ENCODE measurements at regions not wholly inside any gene's neighbourhood (a gene's known extent, or its start where the extent isn't known, plus 50 kb on each side); places are given as distances from the start of the nearest gene placed in this dataset.

DNA sequence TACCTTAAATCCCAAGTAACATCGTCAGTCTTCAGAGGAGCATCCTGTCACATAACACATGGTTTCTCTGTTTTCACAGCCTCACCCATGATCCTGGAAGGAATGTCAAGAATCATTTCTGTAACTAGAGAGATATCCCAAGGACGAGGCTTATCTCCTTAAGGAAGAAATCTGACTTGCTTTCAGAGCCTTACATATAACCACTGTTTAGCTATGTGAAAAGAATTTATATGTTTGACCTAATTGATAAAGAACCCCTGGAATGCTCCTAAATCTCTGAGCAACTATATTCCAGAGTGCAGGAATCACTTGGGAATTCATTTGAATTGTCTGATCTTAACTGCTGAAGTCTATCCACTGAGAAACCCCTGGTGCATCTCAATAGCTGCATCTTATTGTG lies 243.1 kb downstream of the ALDH8A1 start:
- no peak for DNase-seq

DNA sequence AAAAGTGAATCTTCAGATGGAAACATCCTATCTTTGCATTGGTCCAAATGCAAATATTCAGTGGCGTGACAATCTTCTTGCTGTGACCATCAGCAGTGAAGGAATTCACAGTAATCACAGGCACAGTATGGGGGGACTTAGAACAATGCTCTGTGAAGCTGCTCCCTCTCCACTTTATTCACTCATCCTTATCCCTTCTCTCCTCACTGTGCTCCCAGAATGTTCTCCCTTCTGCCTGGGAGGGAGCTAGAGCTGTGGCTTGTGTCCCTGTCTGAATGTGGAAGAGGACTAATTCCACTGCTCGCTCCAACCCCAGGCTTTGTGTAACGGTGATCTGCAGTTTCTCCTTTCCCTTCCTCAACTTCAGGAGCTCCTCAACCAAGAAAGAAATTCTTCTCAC lies 243.7 kb downstream of the ALDH8A1 start:
- no peak for DNase-seq

GRCh38 chr6:134703206-134703605 lies 246.7 kb downstream of the ALDH8A1 start:
- DNase-seq = no peak

DNA sequence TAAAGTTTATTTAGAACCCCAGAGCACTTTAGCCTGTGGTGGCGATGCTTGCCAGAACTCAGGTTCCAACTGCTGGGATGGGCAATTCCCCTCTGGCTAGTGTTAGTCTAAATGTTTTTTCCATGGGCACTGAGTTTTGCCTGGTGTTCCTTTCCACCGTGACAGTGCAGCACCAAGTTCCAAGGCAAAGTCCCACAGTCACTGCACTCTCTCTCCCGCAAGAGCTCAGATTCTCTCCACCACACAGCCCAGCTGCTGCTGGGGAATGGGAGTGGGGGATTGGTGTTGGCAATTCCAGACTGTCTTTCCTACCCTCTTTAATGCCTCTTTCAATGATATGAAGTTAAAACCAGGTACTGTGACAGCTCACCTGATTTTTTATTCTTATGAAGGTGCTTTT lies 247.6 kb downstream of the ALDH8A1 start:
- DNase-seq = no peak

- DNase-seq = no peak
Measured at GRCh38 chr6:134701301-134701700, 248.6 kb downstream of the ALDH8A1 start.

GRCh38 chr6:134698228-134698627 lies 251.7 kb downstream of the ALDH8A1 start:
- no peak for DNase-seq

- no peak for DNase-seq
Measured at GRCh38 chr6:134692008-134692407, 257.9 kb downstream of the ALDH8A1 start.

DNA sequence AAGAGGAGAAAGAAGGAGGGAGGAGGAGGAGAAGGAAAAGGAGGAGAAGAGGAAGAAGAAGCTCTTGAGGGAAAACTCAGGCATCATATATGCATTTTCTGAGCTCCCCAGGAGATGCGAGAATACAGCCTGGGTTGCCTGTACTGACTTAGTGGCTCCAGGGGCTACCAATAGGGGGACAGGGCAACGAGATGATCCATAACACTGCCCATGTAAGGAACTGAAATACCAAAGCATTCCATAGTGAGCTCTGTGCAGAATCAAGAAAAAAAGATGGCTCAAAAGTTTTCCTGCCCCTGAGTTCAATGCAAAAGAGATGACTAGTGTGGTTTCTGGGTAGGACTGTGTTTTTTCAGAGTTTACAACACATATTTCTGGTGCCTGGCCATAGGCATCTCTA lies 258.7 kb downstream of the ALDH8A1 start:
- DNase-seq = no peak

DNA sequence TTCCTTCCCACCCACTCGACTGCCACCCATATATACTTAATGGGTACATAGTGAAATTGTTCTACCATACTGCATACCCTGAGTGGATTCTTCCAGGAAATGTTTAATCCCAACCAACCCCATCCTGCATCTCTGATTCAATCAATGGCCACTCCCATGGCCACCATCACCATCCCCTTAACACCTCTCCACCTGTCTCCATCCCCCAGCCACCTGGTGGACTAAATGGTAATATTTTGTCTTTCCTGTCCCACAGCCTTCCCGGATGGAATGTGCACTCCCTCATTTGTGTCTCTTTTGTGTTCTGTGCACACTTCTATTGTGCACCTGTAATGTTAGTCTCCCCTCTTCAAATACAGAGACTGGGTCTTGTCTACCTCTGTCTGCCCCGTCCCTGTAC lies 259.9 kb downstream of the ALDH8A1 start:
- DNase-seq = no peak

- DNase-seq = no peak
Measured at GRCh38 chr6:134689641-134690040, 260.3 kb downstream of the ALDH8A1 start.

- DNase-seq = no peak
Measured at GRCh38 chr6:134689177-134689576, 260.7 kb downstream of the ALDH8A1 start.

DNA sequence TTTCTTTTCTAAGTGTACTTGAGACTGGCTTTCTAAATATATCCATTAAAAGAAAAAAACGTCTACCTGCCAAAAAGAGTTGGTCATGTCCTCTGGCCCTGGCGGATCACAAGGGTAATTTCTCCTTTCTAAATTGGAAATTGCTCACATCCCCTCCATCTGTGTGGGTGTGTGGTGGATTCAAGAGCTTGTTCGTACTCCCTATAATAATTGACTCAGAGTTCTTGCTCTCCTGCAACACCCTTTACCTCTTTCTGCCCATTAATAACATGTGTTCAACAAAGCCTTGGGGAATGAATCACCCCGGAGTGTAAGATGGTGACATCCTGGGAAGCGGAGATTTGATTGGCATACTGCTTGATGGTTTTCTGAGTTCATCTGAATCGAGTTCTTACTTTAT lies 263.8 kb downstream of the ALDH8A1 start:
- DNase-seq = peak; percentile 45

DNA sequence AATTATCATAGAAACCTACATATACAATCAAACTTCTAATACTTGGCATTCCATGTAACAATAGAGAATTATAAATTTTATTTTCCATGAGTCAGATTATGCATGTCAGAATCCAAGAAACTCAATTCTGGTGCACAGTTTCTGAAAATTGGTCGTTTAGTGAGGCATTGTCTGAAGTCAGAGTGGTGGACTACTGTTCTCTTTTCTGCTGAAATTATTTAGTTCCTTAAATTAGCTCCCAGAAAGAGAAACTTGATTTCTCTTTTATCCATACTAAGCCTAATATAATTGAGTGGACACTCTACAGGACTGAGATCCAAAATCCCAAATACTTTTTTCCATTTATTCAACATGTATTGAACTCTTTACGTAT lies 265.5 kb downstream of the ALDH8A1 start:
- DNase-seq = no peak

GRCh38 chr6:134683783-134684422 lies 266.0 kb downstream of the ALDH8A1 start:
- DNase-seq = no peak

DNA sequence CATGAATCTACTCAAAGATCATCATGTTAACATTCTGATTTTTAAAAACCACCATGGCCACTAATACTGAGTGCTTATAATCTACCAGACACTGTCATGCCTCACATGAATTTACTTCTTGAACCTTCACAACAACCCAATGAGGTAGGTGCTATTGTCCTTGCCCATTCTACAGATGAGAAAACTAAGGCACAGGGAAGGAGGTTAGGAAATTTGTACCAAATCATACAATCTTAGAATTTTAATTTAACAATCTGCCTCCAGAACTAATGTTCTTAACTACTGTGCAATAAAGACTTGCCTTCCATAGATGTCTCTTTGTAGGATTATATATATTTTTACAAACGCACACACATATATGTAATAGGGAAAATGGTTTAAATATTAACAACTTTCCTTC lies 269.5 kb downstream of the ALDH8A1 start:
- DNase-seq = no peak

GRCh38 chr6:134680021-134680420 lies 269.9 kb downstream of the ALDH8A1 start:
- DNase-seq = no peak

DNA sequence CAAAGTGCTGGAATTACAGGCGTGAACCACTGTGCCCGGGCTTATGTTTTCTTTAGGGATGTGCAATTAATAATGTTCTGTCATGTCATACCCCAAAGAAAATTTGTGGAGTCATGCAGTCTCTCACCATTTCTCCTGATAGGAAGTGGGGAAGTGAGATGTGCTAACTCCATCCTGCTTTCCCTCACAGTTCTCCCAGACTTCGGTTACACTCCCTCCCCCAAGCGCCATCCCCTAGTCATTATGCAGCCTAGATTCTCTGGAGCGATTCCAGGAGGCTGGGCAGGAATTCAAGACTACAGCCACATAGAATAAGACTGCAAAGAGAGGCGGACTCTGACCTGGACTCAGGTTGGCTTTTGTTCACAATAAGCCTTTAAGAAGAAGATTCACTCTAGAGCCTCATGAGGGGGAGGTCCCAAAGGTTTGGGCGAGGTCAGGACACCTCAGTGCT lies 271.4 kb downstream of the ALDH8A1 start:
- no peak for DNase-seq

DNA sequence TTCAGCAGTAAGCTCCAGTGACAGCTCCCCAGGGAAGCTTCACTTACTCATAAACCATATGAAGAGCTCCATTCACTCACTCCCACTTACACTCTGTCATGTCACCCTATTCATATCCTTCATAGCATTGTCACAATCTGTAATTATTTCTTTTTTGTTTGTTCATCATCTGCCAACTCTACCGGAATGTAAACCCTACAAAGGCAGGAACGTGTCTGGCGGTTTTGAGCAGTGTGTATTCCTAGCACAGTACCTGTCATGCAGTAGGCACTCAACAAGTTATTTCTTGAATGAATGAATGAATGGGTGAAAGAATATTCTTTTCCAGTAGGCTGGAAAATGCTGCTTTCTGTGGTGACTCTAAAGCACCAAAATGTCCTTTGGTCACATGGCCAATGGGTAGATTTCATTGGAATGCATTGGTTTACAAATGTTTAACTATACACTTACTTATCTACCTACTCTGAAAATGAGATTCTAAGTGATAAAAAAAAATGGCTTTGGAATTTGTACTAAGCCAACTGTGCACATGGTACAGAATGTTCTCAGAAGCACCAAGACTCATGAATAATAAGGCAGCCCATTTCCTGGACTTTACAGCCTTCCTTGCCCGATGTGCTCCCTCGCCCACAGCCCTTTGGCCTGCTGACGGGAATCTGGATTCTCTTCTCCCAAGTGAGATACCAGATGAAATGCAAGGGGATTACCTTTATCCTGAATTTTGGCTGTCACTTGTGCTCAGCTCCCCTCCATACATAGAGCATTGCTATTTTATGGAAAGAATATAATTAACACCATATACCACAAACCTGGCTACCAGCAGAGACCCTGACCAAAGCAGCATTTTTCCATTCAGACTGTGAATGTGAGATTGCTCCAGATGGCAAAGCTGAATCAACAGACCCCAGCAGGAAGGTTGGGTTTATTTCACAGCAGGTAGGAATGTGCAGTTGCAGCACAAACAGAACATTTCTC lies 273.3 kb downstream of the ALDH8A1 start:
- DNase-seq = peak; percentile 44

DNA sequence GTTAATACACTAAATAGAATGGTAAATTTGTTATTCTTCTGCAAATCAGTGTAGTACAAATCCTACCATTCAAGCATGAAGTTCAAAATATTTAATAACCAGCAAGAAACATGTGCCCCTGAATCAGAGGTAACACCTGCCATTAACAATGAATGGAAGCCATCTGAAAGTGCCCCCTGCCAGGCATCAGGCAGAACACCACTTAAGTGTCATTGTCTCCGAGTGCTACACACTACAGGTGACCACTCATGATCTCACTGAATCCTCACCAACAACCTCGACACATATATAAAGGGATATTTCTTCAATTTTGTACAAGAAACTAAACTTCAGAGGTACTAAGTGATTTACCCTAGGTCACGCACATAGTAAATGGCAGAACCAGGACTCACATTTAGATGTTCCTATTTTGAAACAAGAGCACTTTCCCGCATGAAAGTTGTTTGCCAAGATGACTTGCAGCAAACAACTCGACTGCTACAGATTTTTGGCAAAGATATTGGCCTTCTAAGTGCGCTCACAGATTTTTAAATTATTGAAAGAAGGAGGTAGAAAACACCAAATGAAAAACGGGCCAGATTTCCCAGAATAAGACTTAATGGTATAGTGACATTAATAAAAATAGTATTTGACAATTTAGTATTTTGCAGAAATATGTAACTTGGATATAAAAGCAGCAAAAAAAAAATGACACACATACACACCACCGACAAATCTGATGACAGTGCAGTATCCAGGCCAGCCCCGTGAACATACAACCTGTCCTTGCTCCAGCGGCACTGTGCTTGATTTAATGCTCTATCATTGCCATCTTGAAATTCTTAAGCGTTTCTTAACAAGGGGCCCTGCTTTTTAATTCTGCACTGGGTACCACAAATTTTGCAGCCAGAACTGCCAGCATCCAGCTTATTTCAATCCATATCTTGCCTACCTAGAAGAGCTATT lies 274.5 kb downstream of the ALDH8A1 start:
- DNase-seq = peak; percentile 78

GRCh38 chr6:134674562-134674961 lies 275.3 kb downstream of the ALDH8A1 start:
- peak; percentile 72 for DNase-seq

GRCh38 chr6:134669485-134669884 lies 280.4 kb downstream of the ALDH8A1 start:
- DNase-seq = no peak

DNA sequence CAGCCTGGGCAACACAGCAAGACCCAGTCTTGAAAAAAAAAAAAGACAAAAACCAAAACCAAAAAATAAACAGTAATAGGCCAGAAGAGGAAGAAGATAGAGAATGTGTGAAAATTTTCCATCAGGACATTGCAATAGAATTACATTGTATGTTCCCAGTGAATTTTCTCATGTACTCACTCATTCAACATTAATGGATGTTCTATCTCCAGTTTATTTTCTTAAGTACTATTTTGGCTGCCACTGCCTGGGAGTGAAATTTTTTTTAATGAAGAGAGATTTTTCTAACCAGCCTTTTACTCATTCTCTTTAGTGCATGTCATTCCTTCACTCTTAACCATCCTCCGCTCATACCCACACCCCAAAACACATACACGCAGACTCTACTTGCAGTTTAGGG lies 282.8 kb downstream of the ALDH8A1 start:
- no peak for DNase-seq

GRCh38 chr6:134666125-134666524 lies 283.8 kb downstream of the ALDH8A1 start:
- no peak for DNase-seq

Data from NCI-H774 (cell line).